IMR-90 (cell line): ENCODE measurements at regions not wholly inside any gene's neighbourhood (a gene's known extent, or its start where the extent isn't known, plus 50 kb on each side); places are given as distances from the start of the nearest gene placed in this dataset.
"Not testable (repeated sequence)": the region's sequence is repeated elsewhere in the genome, so short reads cannot be mapped to it uniquely, and the experiment has no call there.

Experiments used
- ATAC-seq: fragments of 200-7000 bp; cut with Tn5 transposase; 2 replicates; pipeline ENCODE4 v1.9.1; 2020; ENCODE audit warnings: low read depth, mild to moderate bottlenecking, moderate library complexity
- BruUV-seq: library from RNA; stranded (reverse); fragments of 400-500 nt; replicated peaks from 2 replicates; lab custom pipeline; 2021; lab: Mats Ljungman, UMichigan
- CTCF ChIA-PET: fragments of 300-600 bp; formaldehyde crosslinking; extraction: SDS; loops from one replicate; lab custom pipeline; 2021; ENCODE audit warnings: antibody characterized with exemption; lab: Yijun Ruan, JAX
- POLR2A ChIA-PET: fragments of 300-600 bp; sonication (Branson Sonifier 250); formaldehyde crosslinking; loops from one replicate; lab custom pipeline; 2022; ENCODE audit warnings: antibody characterized with exemption; ENCODE audit not compliant: unreplicated experiment; lab: Charles Lee
- DNase-seq: peaks from one replicate; pipeline ENCODE4 v3.0.0; 2013
- H2AFZ ChIP-seq: replicated peaks from 2 replicates; pipeline ENCODE3; 2013; ENCODE audit warnings: low read length, mild to moderate bottlenecking; ENCODE audit not compliant: poor library complexity
- H2AK5ac ChIP-seq: 2 replicates; pipeline ENCODE4 v1.6.1; 2013; ENCODE audit warnings: low read depth, low read length, inconsistent platforms
- H2AK9ac ChIP-seq: replicated peaks from 2 replicates; pipeline ENCODE3; 2013; ENCODE audit warnings: mild to moderate bottlenecking, low read depth, low read length, moderate library complexity; ENCODE audit not compliant: poor library complexity
- H2BK120ac ChIP-seq: 2 replicates; pipeline ENCODE4 v1.6.1; 2013; ENCODE audit warnings: low read depth, low read length, inconsistent platforms
- H2BK15ac ChIP-seq: 3 replicates; pipeline ENCODE4 v1.6.1; 2013; ENCODE audit warnings: low read depth, low read length, inconsistent platforms
- H2BK20ac ChIP-seq: 2 replicates; pipeline ENCODE4 v1.6.1; 2013; ENCODE audit warnings: low read depth, mild to moderate bottlenecking, inconsistent platforms, low read length, moderate library complexity
- H2BK5ac ChIP-seq: 2 replicates; pipeline ENCODE4 v1.6.1; 2013; ENCODE audit warnings: mild to moderate bottlenecking, low read depth, low read length, inconsistent platforms; ENCODE audit not compliant: poor library complexity, severe bottlenecking
- H3K14ac ChIP-seq: replicated peaks from 2 replicates; pipeline ENCODE4 v1.6.1; 2013; ENCODE audit warnings: low read depth, low read length, inconsistent platforms
- H3K18ac ChIP-seq: 2 replicates; pipeline ENCODE4 v1.6.1; 2013; ENCODE audit warnings: low read depth, low read length, control low read depth
- H3K23ac ChIP-seq: 2 replicates; pipeline ENCODE4 v1.6.1; 2013; ENCODE audit warnings: low read depth, low read length, inconsistent platforms
- H3K27ac ChIP-seq: 2 replicates; pipeline ENCODE4 v1.5.1; 2013; ENCODE audit warnings: mild to moderate bottlenecking, control low read depth, low read length; ENCODE audit not compliant: insufficient read depth
- H3K27me3 ChIP-seq: 2 replicates; pipeline ENCODE4 v1.6.1; 2013; ENCODE audit warnings: low read length; ENCODE audit not compliant: control insufficient read depth, insufficient read depth
- H3K36me3 ChIP-seq: 2 replicates; pipeline ENCODE4 v1.6.1; 2013; ENCODE audit warnings: low read length, mixed read lengths; ENCODE audit not compliant: control insufficient read depth, insufficient read depth
- H3K4ac ChIP-seq: 2 replicates; pipeline ENCODE4 v1.6.1; 2013; ENCODE audit warnings: low read depth, low read length, inconsistent platforms
- H3K4me1 ChIP-seq: 2 replicates; pipeline ENCODE4 v1.6.1; 2013; ENCODE audit warnings: low read length, mixed read lengths; ENCODE audit not compliant: control insufficient read depth, insufficient read depth
- H3K4me2 ChIP-seq: 2 replicates; pipeline ENCODE4 v1.6.1; 2013; ENCODE audit warnings: low read depth, mild to moderate bottlenecking, control low read depth, low read length, moderate library complexity
- H3K4me3 ChIP-seq: 2 replicates; pipeline ENCODE4 v1.5.1; 2013; ENCODE audit warnings: low read depth, mild to moderate bottlenecking, control low read depth, low read length, moderate library complexity; ENCODE audit not compliant: insufficient read depth
- H3K56ac ChIP-seq: 2 replicates; pipeline ENCODE4 v1.6.1; 2013; ENCODE audit warnings: low read length, inconsistent platforms; ENCODE audit not compliant: insufficient read depth; ENCODE audit errors: extremely low read depth
- H3K79me1 ChIP-seq, 2 experiments: 2 replicates each; pipeline ENCODE4 v1.6.1; 2013; ENCODE audit warnings: low read length in 2 of 2, inconsistent platforms in 1 of 2, low read depth in 1 of 2
- H3K9ac ChIP-seq: 2 replicates; pipeline ENCODE4 v1.6.1; 2013; ENCODE audit warnings: low read depth, low read length, control low read depth
- H3K9me1 ChIP-seq: 2 replicates; pipeline ENCODE4 v1.6.1; 2013; ENCODE audit warnings: low read length, inconsistent platforms; ENCODE audit not compliant: insufficient read depth
- H3K9me3 ChIP-seq: 2 replicates; pipeline ENCODE4 v1.6.1; 2013; ENCODE audit warnings: low read length; ENCODE audit not compliant: control insufficient read depth, insufficient read depth
- H4K20me1 ChIP-seq: 2 replicates; pipeline ENCODE4 v1.6.1; 2013; ENCODE audit warnings: low read length, inconsistent platforms; ENCODE audit not compliant: insufficient read depth
- H4K5ac ChIP-seq: 2 replicates; pipeline ENCODE4 v1.6.1; 2013; ENCODE audit warnings: mild to moderate bottlenecking, low read depth, low read length, control low read depth
- H4K8ac ChIP-seq, 2 experiments: 2 replicates each; pipeline ENCODE4 v1.6.1; 2013; ENCODE audit warnings: low read depth in 2 of 2, low read length in 2 of 2, control low read depth in 1 of 2, inconsistent platforms in 1 of 2
- H4K91ac ChIP-seq: 2 replicates; pipeline ENCODE4 v1.6.1; 2013; ENCODE audit warnings: low read depth, low read length, inconsistent platforms; ENCODE audit not compliant: insufficient read depth
- WGBS, 2 experiments: methylation state at CpG; one replicate each; pipeline versions ENCODE4 v1.1.5 to v1.1.7; 2013; ENCODE audit warnings: missing lambda C conversion rate in 2 of 2; ENCODE audit not compliant: insufficient read length in 1 of 2; ENCODE audit errors: extremely low coverage in 2 of 2; 5-methylcytosine and 5-hydroxymethylcytosine counted together
- dilution Hi-C: fragments of 300-500 bp; cut with HindIII; formaldehyde crosslinking; loops from one replicate; pipeline ENCODE4 v1.14.3; 2018; ENCODE audit warnings: low sequenced_read_pairs; ENCODE audit not compliant: unreplicated experiment
- in situ Hi-C: fragments of 300-500 bp; cut with MboI; formaldehyde crosslinking; loops from 3 replicates; pipeline ENCODE4 v1.14.3; 2019; ENCODE audit warnings: low sequenced_read_pairs, inconsistent platforms, mixed read lengths
- intact Hi-C: fragments of 100-400 bp; cut with micrococcal nuclease; formaldehyde crosslinking; loops from 2 replicates; pipeline ENCODE4 v1.10.0; 2022

GRCh38 chr13:26845063-26845462, 84.5 kb upstream of the GPR12 start:
- H2AK5ac ChIP-seq, H3K4me2 ChIP-seq, H2BK120ac ChIP-seq, H3K27ac ChIP-seq, H3K4me1 ChIP-seq, H2AFZ ChIP-seq, in situ Hi-C loops, DNase-seq, dilution Hi-C loops, intact Hi-C loops, H2BK15ac ChIP-seq, H3K4ac ChIP-seq, POLR2A ChIA-PET, ATAC-seq, H4K5ac ChIP-seq, H2BK5ac ChIP-seq, BruUV-seq, H2AK9ac ChIP-seq, H3K9ac ChIP-seq, H3K23ac ChIP-seq, H4K20me1 ChIP-seq, H3K9me1 ChIP-seq, H2BK20ac ChIP-seq, H3K14ac ChIP-seq, H3K4me3 ChIP-seq, H3K36me3 ChIP-seq, H3K9me3 ChIP-seq, H3K56ac ChIP-seq, H4K8ac ChIP-seq, H3K27me3 ChIP-seq, H4K91ac ChIP-seq, H3K79me1 ChIP-seq, H3K18ac ChIP-seq: not testable (repeated sequence)
- WGBS, 2 experiments = no CpG with 5 or more reads among the region's 7 CpGs
- CTCF ChIA-PET = interaction anchor here (0.6 kb wide), 1 partner anchor 35 kb away, joined by 4 read pairs; no protein-coding TSS in a partner anchor
